Smooth muscle cell (in vitro differentiated cells): ENCODE measurements at regions not wholly inside any gene's neighbourhood (a gene's known extent, or its start where the extent isn't known, plus 50 kb on each side); places are given as distances from the start of the nearest gene placed in this dataset.

Experiments
- DNase-seq: peaks from one replicate; lab custom pipeline; 2025; ENCODE audit not compliant: unreplicated experiment; lab: John Stamatoyannopoulos, UW
- H2AFZ ChIP-seq: fragments of 200-600 bp; sonication (generic); 2 replicates; pipeline ENCODE4 v1.6.0; 2016; ENCODE audit warnings: antibody characterized with exemption, low read depth, mild to moderate bottlenecking
- H3F3A ChIP-seq: fragments of 200-600 bp; sonication (generic); 2 replicates; pipeline ENCODE4 v1.6.0; 2017; ENCODE audit warnings: antibody characterized with exemption, low read depth
- H3K27ac ChIP-seq: fragments of 200-600 bp; sonication (generic); 2 replicates; pipeline ENCODE4 v1.5.1; 2016; ENCODE audit warnings: low read depth, mild to moderate bottlenecking
- H3K27me3 ChIP-seq: fragments of 200-600 bp; sonication (generic); 2 replicates; pipeline ENCODE4 v1.6.1; 2016; ENCODE audit warnings: low read depth, mild to moderate bottlenecking
- H3K36me3 ChIP-seq: fragments of 200-600 bp; sonication (generic); 2 replicates; pipeline ENCODE4 v1.5.1; 2016; ENCODE audit warnings: low read depth
- H3K4me1 ChIP-seq: fragments of 200-600 bp; sonication (generic); 2 replicates; pipeline ENCODE4 v1.5.1; 2016; ENCODE audit warnings: low read depth
- H3K4me2 ChIP-seq: fragments of 200-600 bp; sonication (generic); 2 replicates; pipeline ENCODE4 v1.6.0; 2016; ENCODE audit warnings: mild to moderate bottlenecking
- H3K4me3 ChIP-seq: fragments of 200-600 bp; sonication (generic); 2 replicates; pipeline ENCODE4 v1.5.1; 2016; ENCODE audit warnings: mild to moderate bottlenecking
- H3K79me2 ChIP-seq: fragments of 200-600 bp; sonication (generic); 2 replicates; pipeline ENCODE4 v1.6.0; 2016; ENCODE audit warnings: low read depth, mild to moderate bottlenecking
- H3K9ac ChIP-seq: fragments of 200-600 bp; sonication (generic); 2 replicates; pipeline ENCODE4 v1.6.0; 2016; ENCODE audit warnings: low read depth
- H3K9me3 ChIP-seq: fragments of 200-600 bp; sonication (generic); replicated peaks from 2 replicates; pipeline ENCODE4 v1.5.1; 2016; ENCODE audit warnings: low read depth
- H4K20me1 ChIP-seq: fragments of 200-600 bp; sonication (generic); 2 replicates; pipeline ENCODE4 v1.6.0; 2016; ENCODE audit warnings: low read depth
- CTCF ChIP-seq: fragments of 200-600 bp; sonication (generic); IDR thresholded peaks from 2 replicates; pipeline ENCODE4 v1.5.1; 2017; ENCODE audit warnings: borderline replicate concordance, mild to moderate bottlenecking, antibody characterized with exemption; ENCODE audit not compliant: insufficient read depth, poor library complexity, severe bottlenecking
- WGBS: methylation state at CpG from one replicate; pipeline ENCODE4 v1.1.7; 2016; ENCODE audit warnings: low lambda C conversion rate; 5-methylcytosine and 5-hydroxymethylcytosine counted together

DNA sequence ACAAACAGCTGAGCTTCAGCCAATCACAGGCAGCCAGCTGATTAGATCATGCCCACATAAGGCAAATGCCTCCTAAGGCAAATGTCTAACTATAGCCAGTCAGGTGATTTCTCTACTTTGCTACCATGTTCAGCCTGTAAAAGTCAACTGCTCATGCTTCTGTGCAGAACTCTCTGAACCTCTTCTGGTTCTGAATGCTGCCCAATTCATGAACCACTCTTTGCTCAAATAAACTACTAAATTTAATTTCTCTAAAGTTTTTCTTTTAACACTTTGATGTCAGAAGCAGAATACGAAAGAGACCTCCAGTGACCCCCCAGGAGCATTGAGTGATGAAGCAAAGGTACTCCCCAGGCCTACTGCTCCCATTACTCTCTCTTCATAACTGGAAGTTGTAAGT is 240.7 kb upstream of the IPO5 start:
- no peaks in the 10 kb centered on the region for H3K79me2 ChIP-seq
- no peaks in the 10 kb centered on the region for H3F3A ChIP-seq
- H3K9ac ChIP-seq: no peak overlapping the region
- TF ChIP-seq CTCF: no peak
- no peaks in the 10 kb centered on the region for H3K36me3 ChIP-seq
- H3K27me3 ChIP-seq: no peaks in the 10 kb centered on the region
- H3K4me1 ChIP-seq: no peaks in the 10 kb centered on the region
- no peak overlapping the region for H2AFZ ChIP-seq
- WGBS: 86% methylated on average over 1 of the region's 1 CpG
- no peaks in the 10 kb centered on the region for H4K20me1 ChIP-seq
- no peak overlapping the region for H3K27ac ChIP-seq
- DNase-seq: no peak
- no peaks in the 10 kb centered on the region for H3K9me3 ChIP-seq
- H3K4me2 ChIP-seq: no peak overlapping the region
- no peak overlapping the region for H3K4me3 ChIP-seq

- Histone ChIP-seq H3K4me1 (no peaks in the 10 kb centered on the region), H3K27me3 (no peaks in the 10 kb centered on the region), H3K27ac (no peak overlapping the region), H3K36me3 (no peaks in the 10 kb centered on the region), H2AFZ (no peak overlapping the region), H3K79me2 (no peaks in the 10 kb centered on the region), H3K4me2 (no peak overlapping the region), H3F3A (no peaks in the 10 kb centered on the region), H3K9me3 (no peaks in the 10 kb centered on the region), H4K20me1 (no peaks in the 10 kb centered on the region), H3K9ac (no peak overlapping the region), H3K4me3 (no peak overlapping the region)
- DNase-seq: no peak
- no peak for TF ChIP-seq CTCF
Measured at GRCh38 chr13:97715763-97716162, 237.7 kb upstream of the IPO5 start.

DNA sequence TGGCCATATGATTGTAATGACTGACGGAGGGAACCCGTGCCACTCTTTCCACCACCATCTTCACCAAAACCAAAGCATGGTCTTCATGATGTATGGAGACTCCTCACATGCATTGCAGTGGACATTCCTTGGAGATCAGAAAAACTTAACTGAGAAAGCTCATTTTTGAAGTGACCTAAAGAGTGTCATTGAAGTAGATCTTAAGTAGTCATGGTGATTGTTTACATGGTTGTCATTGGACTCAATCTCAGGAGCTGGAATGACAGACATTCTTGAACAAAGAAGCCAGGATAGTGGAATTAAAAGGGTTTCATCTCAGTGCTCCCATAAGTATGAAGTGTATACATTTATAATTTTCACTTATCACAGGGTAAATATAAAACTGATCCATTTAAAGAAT is 236.7 kb upstream of the IPO5 start:
- Histone ChIP-seq H3K9ac (no peak overlapping the region), H3F3A (no peaks in the 10 kb centered on the region)

More for the DNA sequence above, 236.7 kb upstream of the IPO5 start:
- Histone ChIP-seq H3K27me3 (no peaks in the 10 kb centered on the region), H3K4me3 (no peak overlapping the region), H3K9me3 (no peaks in the 10 kb centered on the region), H4K20me1 (no peaks in the 10 kb centered on the region), H3K79me2 (no peaks in the 10 kb centered on the region), H3K36me3 (no peaks in the 10 kb centered on the region), H2AFZ (no peak overlapping the region), H3K4me1 (no peaks in the 10 kb centered on the region), H3K4me2 (no peak overlapping the region), H3K27ac (no peak overlapping the region)
- TF ChIP-seq CTCF: no peak
- 93% methylated on average over 2 of the region's 2 CpGs for WGBS
- no peak for DNase-seq
